A549 (cell line): ENCODE measurements at regions not wholly inside any gene's neighbourhood (a gene's known extent, or its start where the extent isn't known, plus 50 kb on each side); places are given as distances from the start of the nearest gene placed in this dataset.

Source experiments
- ATAC-seq, 2 experiments: fragments of 200-7000 bp in 1 of 2; fragments of >200 bp in 1 of 2; cut with Nextera tagmentation in 1 of 2; cut with Tn5 transposase in 1 of 2; 3 replicates each; pipeline versions ENCODE4 v1.8.0 to v1.9.1; 2018 to 2020; ENCODE audit warnings: mild to moderate bottlenecking in 1 of 2, moderate library complexity in 1 of 2
- CTCF ChIA-PET: fragments of 300-600 bp; sonication (Branson Sonifier 250); formaldehyde crosslinking; extraction: SDS; loops from one replicate; lab custom pipeline; 2021; ENCODE audit warnings: antibody characterized with exemption, inconsistent platforms; lab: Yijun Ruan, JAX
- POLR2A ChIA-PET: fragments of 350-600 bp; formaldehyde crosslinking; extraction: SDS; loops from one replicate; lab custom pipeline; 2021; ENCODE audit warnings: antibody characterized with exemption, inconsistent platforms; lab: Yijun Ruan, JAX
- DNase-seq, 2 experiments: peaks; one replicate each; pipeline versions ENCODE4 v3.0.0 to v3.0.0-alpha.2; 2011 to 2016; ENCODE audit warnings: low read depth in 1 of 2, low spot score in 1 of 2
- FAIRE-seq: peaks from 2 replicates; lab custom pipeline; 2011; peaks lifted over from hg19 to GRCh38; lab: Jason Lieb, UNC
- H3K27ac ChIP-seq, 2 experiments: fragments of >200 bp; sonication (Bioruptor Twin); formaldehyde crosslinking; 3 replicates each; pipeline ENCODE4 v1.5.1; 2016 to 2017
- H3K4me1 ChIP-seq: fragments of >200 bp; sonication (Bioruptor Twin); formaldehyde crosslinking; 3 replicates; pipeline ENCODE4 v1.6.1; 2016
- H3K4me2 ChIP-seq: fragments of >200 bp; sonication (Bioruptor Twin); formaldehyde crosslinking; 3 replicates; pipeline ENCODE4 v1.6.1; 2016
- H3K4me3 ChIP-seq: fragments of >200 bp; sonication (Bioruptor Twin); formaldehyde crosslinking; 3 replicates; pipeline ENCODE4 v1.5.1; 2016
- H3K9me3 ChIP-seq: fragments of >200 bp; sonication (Bioruptor Twin); formaldehyde crosslinking; 3 replicates; pipeline ENCODE4 v1.6.1; 2016
- CBX8 ChIP-seq: fragments of 200-600 bp; sonication (generic); IDR thresholded peaks from 2 replicates; pipeline ENCODE4 v1.6.1; 2016
- CTCF ChIP-seq: fragments of >200 bp; sonication (Bioruptor Twin); formaldehyde crosslinking; IDR thresholded peaks from 3 replicates; pipeline ENCODE4 v1.5.1; 2016
- EHF ChIP-seq: fragments of 250-450 bp; sonication (Bioruptor Pico); IDR thresholded peaks from 2 replicates; pipeline ENCODE4 v1.5.0; 2020; ENCODE audit warnings: mild to moderate bottlenecking
- EHMT2 ChIP-seq: fragments of 200-600 bp; sonication (generic); IDR thresholded peaks from 2 replicates; pipeline ENCODE4 v1.6.1; 2016; ENCODE audit warnings: antibody characterized with exemption, low read depth, mild to moderate bottlenecking, moderate library complexity
- ELK1 ChIP-seq: fragments of 150-350 bp; IDR thresholded peaks from 2 replicates; pipeline ENCODE4 v1.6.1; 2014; ENCODE audit warnings: low read depth, mild to moderate bottlenecking, low read length
- GATA3 ChIP-seq: IDR thresholded peaks from 2 replicates; pipeline ENCODE4 v1.6.1; 2012; ENCODE audit warnings: borderline replicate concordance
- HES2 ChIP-seq: fragments of >200 bp; sonication (Bioruptor Twin); formaldehyde crosslinking; IDR thresholded peaks from 2 replicates; pipeline ENCODE4 v1.6.1; 2016
- HEYL ChIP-seq: fragments of 250-450 bp; sonication (Bioruptor Pico); IDR thresholded peaks from 2 replicates; pipeline ENCODE4 v1.8.0; 2021; ENCODE audit warnings: mild to moderate bottlenecking, moderate library complexity
- HOXA7 ChIP-seq: fragments of 250-450 bp; sonication (Bioruptor Pico); IDR thresholded peaks from 2 replicates; pipeline ENCODE4 v1.5.0; 2020; ENCODE audit warnings: mild to moderate bottlenecking, moderate library complexity
- HOXB13 ChIP-seq: fragments of 250-450 bp; sonication (Bioruptor Pico); IDR thresholded peaks from 2 replicates; pipeline ENCODE4 v1.5.0; 2020; ENCODE audit warnings: low read depth, mild to moderate bottlenecking, moderate library complexity
- JUN ChIP-seq, 2 experiments: fragments of >200 bp; sonication (Bioruptor Twin); formaldehyde crosslinking; IDR thresholded peaks; 2 replicates in 1 of 2; 3 replicates in 1 of 2; pipeline ENCODE4 v1.6.1; 2016 to 2017
- JUNB ChIP-seq: fragments of >200 bp; sonication (Bioruptor Twin); formaldehyde crosslinking; IDR thresholded peaks from 2 replicates; pipeline ENCODE4 v1.6.1; 2016
- KDM1A ChIP-seq: fragments of 200-600 bp; sonication (generic); IDR thresholded peaks from 2 replicates; pipeline ENCODE4 v1.6.1; 2016; ENCODE audit warnings: low read depth, mild to moderate bottlenecking
- MAFK ChIP-seq: fragments of 450-650 bp; IDR thresholded peaks from 2 replicates; pipeline ENCODE4 v1.6.1; 2014; ENCODE audit not compliant: partially characterized antibody
- MAZ ChIP-seq: fragments of 150-350 bp; IDR thresholded peaks from 2 replicates; pipeline ENCODE4 v1.6.1; 2014; ENCODE audit warnings: antibody characterized with exemption, low read depth, low read length, borderline replicate concordance
- NFE2L2 ChIP-seq: fragments of 150-350 bp; conservative IDR thresholded peaks from 2 replicates; pipeline ENCODE4 v1.6.1; 2014; ENCODE audit warnings: low read length
- NPAS2 ChIP-seq: fragments of 250-450 bp; sonication (Bioruptor Pico); IDR thresholded peaks from 2 replicates; pipeline ENCODE4 v1.8.0; 2022; ENCODE audit warnings: mild to moderate bottlenecking, moderate library complexity, borderline replicate concordance
- POLR2A ChIP-seq: IDR thresholded peaks from 2 replicates; pipeline ENCODE4 v1.6.1; 2012; ENCODE audit warnings: mild to moderate bottlenecking, low read length
- RAD21 ChIP-seq, 2 experiments: fragments of >200 bp in 1 of 2; sonication (Bioruptor Twin) in 1 of 2; formaldehyde crosslinking in 1 of 2; IDR thresholded peaks in 1 of 2; conservative IDR thresholded peaks in 1 of 2; 2 replicates in 1 of 2; 3 replicates in 1 of 2; pipeline ENCODE4 v1.6.1; 2012 to 2018; ENCODE audit warnings: inconsistent platforms in 1 of 2
- RARB ChIP-seq: fragments of 250-450 bp; sonication (Bioruptor Pico); IDR thresholded peaks from 2 replicates; pipeline ENCODE4 v1.8.0; 2021; ENCODE audit warnings: mild to moderate bottlenecking, moderate library complexity
- RCOR1 ChIP-seq: fragments of 150-350 bp; IDR thresholded peaks from 2 replicates; pipeline ENCODE4 v1.6.1; 2014; ENCODE audit warnings: antibody characterized with exemption, low read length, low read depth
- SREBF2 ChIP-seq: fragments of 450-650 bp; IDR thresholded peaks from 2 replicates; pipeline ENCODE4 v1.6.1; 2014; ENCODE audit warnings: mild to moderate bottlenecking, moderate library complexity
- ZC3H11A ChIP-seq: fragments of 450-650 bp; IDR thresholded peaks from 2 replicates; pipeline ENCODE4 v1.6.1; 2014; ENCODE audit warnings: antibody characterized with exemption, mild to moderate bottlenecking
- ZFP36 ChIP-seq: fragments of 450-650 bp; IDR thresholded peaks from 2 replicates; pipeline ENCODE4 v1.6.1; 2014; ENCODE audit warnings: borderline replicate concordance; ENCODE audit not compliant: partially characterized antibody
- ZNF302 ChIP-seq: fragments of 250-450 bp; sonication (Bioruptor Pico); IDR thresholded peaks from 2 replicates; pipeline ENCODE4 v1.9.0; 2021; ENCODE audit warnings: inconsistent platforms, mild to moderate bottlenecking, moderate library complexity
- WGBS: methylation state at CpG from one replicate; pipeline ENCODE4 v1.1.6; 2017; ENCODE audit errors: missing lambda C conversion rate; 5-methylcytosine and 5-hydroxymethylcytosine counted together

- ATAC-seq, result no peak
- CTCF ChIA-PET, result no interaction called here
- no peak for FAIRE-seq
These were observed 70.9 kb upstream of the OTX2 start for GRCh38 chr14:56881181-56881580.

GRCh38 chr14:56878766-56879165 lies 68.5 kb upstream of the OTX2 start:
- no peaks in the 10 kb centered on the region for H3K4me1 ChIP-seq
- no peak overlapping the region for H3K4me3 ChIP-seq
- TF ChIP-seq MAFK (no peak), POLR2A (no peak), RCOR1 (no peak), HES2 (no peak), HOXB13 (CRISPR knock-in tag) (no peak), CBX8 (no peak), ZNF302 (no peak), ZFP36 (no peak)
- TF ChIP-seq, all 56 proteins: peak for 0
- Histone ChIP-seq H3K9me3 (no peaks in the 10 kb centered on the region), H3K4me2 (no peak overlapping the region), H3K27ac (no peak overlapping the region)
- 42% methylated on average over 2 of the region's 2 CpGs for WGBS
- no peak for DNase-seq
- FAIRE-seq, result no peak
- POLR2A ChIA-PET, result no interaction called here
- CTCF ChIA-PET, result interaction anchor here (1.0 kb wide), 1 partner anchor 156 kb away, joined by 3 read pairs; no protein-coding TSS in a partner anchor
- no peak for ATAC-seq

More at GRCh38 chr14:56881181-56881580, 70.9 kb upstream of the OTX2 start:
- H3K4me1 ChIP-seq, result no peaks in the 10 kb centered on the region
- TF ChIP-seq RAD21 (conservative IDR thresholded peaks at IDR 0.05 in 1 of 2, IDR thresholded peaks at IDR 0.05 in 1 of 2) (no peak), HOXA7 (CRISPR knock-in tag) (no peak), HEYL (CRISPR knock-in tag) (no peak), ZNF302 (no peak), NPAS2 (CRISPR knock-in tag) (no peak), NFE2L2 (no peak), JUNB (no peak), ELK1 (no peak), RARB (CRISPR knock-in tag) (no peak), JUN (IDR thresholded peaks at IDR 0.05) (no peak), KDM1A (no peak), MAFK (no peak)
- no peak overlapping the region for H3K27ac ChIP-seq
- 2% methylated on average over 3 of the region's 3 CpGs for WGBS
- no peak overlapping the region for H3K4me2 ChIP-seq
- POLR2A ChIA-PET, result no interaction called here
- H3K4me3 ChIP-seq, result no peak overlapping the region
- no peaks in the 10 kb centered on the region for H3K9me3 ChIP-seq
- no peak for DNase-seq

- Histone ChIP-seq H3K4me3 (no peak overlapping the region), H3K4me2 (no peak overlapping the region), H3K4me1 (no peaks in the 10 kb centered on the region), H3K27ac (no peak overlapping the region), H3K9me3 (no peaks in the 10 kb centered on the region)
- TF ChIP-seq NPAS2 (CRISPR knock-in tag), result no peak
- TF ChIP-seq MAZ, result no peak
- no peak for TF ChIP-seq ZC3H11A
- no peak for TF ChIP-seq EHMT2
- no peak for TF ChIP-seq HES2
- no peak for TF ChIP-seq SREBF2
- TF ChIP-seq EHF (CRISPR knock-in tag), result no peak
- TF ChIP-seq NFE2L2, result no peak
- TF ChIP-seq CTCF, result no peak
- no peak for TF ChIP-seq GATA3
- DNase-seq, result no peak
- 53% methylated on average over 4 of the region's 4 CpGs for WGBS
- ChIA-PET CTCF (no interaction called here), POLR2A (no interaction called here)
- ATAC-seq, result no peak
- no peak for FAIRE-seq
These were observed 64.9 kb upstream of the OTX2 start for GRCh38 chr14:56875104-56875675.
